GM23248 (cell line): ENCODE measurements at regions not wholly inside any gene's neighbourhood (a gene's known extent, or its start where the extent isn't known, plus 50 kb on each side); places are given as distances from the start of the nearest gene placed in this dataset.

Source experiments
- EZH2 ChIP-seq: fragments of 200-600 bp; sonication (generic); IDR thresholded peaks from 2 replicates; pipeline ENCODE4 v1.6.1; 2018; ENCODE audit warnings: antibody characterized with exemption, mild to moderate bottlenecking; ENCODE audit not compliant: insufficient read depth, poor library complexity, severe bottlenecking
- EZH2phosphoT487 ChIP-seq: fragments of 200-600 bp; sonication (generic); IDR thresholded peaks from 2 replicates; pipeline ENCODE4 v1.6.1; 2018; ENCODE audit warnings: antibody characterized with exemption, moderate library complexity, mild to moderate bottlenecking, low read depth; ENCODE audit not compliant: insufficient read depth

GRCh38 chr11:95548416-95548815 lies 241.2 kb downstream of the FAM76B start:
- TF ChIP-seq EZH2phosphoT487 (no peak), EZH2 (no peak)
